Osteocyte (in vitro differentiated cells): ENCODE measurements at regions not wholly inside any gene's neighbourhood (a gene's known extent, or its start where the extent isn't known, plus 50 kb on each side); places are given as distances from the start of the nearest gene placed in this dataset.

ENCODE experiments used
- DNase-seq: peaks from one replicate; pipeline ENCODE4 v3.0.0; 2021; ENCODE audit warnings: mixed read lengths; ENCODE audit not compliant: unreplicated experiment; ENCODE audit errors: extremely low spot score
- H3K27ac Mint-ChIP-seq: one replicate; pipeline ENCODE4 v1.8.0; 2021; ENCODE audit warnings: mild to moderate bottlenecking, mixed read lengths; ENCODE audit not compliant: unreplicated experiment
- H3K27me3 Mint-ChIP-seq: one replicate; pipeline ENCODE4 v1.8.0; 2021; ENCODE audit warnings: mixed read lengths; ENCODE audit not compliant: unreplicated experiment
- H3K36me3 Mint-ChIP-seq: one replicate; pipeline ENCODE4 v1.8.0; 2021; ENCODE audit warnings: mixed read lengths; ENCODE audit not compliant: unreplicated experiment
- H3K4me1 Mint-ChIP-seq: one replicate; pipeline ENCODE4 v1.8.0; 2021; ENCODE audit warnings: mixed read lengths; ENCODE audit not compliant: unreplicated experiment
- H3K4me3 Mint-ChIP-seq: one replicate; pipeline ENCODE4 v1.8.0; 2021; ENCODE audit warnings: mild to moderate bottlenecking, moderate library complexity, mixed read lengths; ENCODE audit not compliant: unreplicated experiment
- H3K9me3 Mint-ChIP-seq: one replicate; pipeline ENCODE4 v1.8.0; 2021; ENCODE audit warnings: mixed read lengths; ENCODE audit not compliant: unreplicated experiment
- TF ChIP-seq, protein P1 (sequence below): fragments of 200-600 bp; sonication (generic); IDR thresholded peaks from 2 replicates; pipeline ENCODE4 v1.5.0; 2021; ENCODE audit warnings: antibody characterized with exemption, mild to moderate bottlenecking, moderate library complexity

DNA sequence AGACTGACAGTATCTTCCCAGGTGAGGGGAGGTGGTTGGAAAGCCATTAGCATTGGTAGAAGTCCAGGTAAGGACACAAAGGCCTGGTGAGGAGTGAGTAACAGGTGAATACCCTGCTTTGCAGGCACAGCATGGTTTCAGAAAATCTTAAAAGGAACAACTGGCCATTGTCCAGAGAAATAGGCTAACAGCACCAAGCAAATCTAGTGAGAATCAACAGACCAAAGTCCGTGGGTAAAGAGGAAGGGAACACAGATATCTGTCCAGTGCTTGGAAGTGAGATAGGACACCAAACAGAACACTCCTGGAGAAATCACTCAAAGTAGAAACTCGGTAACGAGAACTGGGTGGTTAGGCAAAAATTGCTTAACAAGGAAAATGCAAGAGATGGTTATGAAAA is 88.8 kb upstream of the RPRM start:
- DNase-seq = no peak
- TF ChIP-seq, protein P1, sequence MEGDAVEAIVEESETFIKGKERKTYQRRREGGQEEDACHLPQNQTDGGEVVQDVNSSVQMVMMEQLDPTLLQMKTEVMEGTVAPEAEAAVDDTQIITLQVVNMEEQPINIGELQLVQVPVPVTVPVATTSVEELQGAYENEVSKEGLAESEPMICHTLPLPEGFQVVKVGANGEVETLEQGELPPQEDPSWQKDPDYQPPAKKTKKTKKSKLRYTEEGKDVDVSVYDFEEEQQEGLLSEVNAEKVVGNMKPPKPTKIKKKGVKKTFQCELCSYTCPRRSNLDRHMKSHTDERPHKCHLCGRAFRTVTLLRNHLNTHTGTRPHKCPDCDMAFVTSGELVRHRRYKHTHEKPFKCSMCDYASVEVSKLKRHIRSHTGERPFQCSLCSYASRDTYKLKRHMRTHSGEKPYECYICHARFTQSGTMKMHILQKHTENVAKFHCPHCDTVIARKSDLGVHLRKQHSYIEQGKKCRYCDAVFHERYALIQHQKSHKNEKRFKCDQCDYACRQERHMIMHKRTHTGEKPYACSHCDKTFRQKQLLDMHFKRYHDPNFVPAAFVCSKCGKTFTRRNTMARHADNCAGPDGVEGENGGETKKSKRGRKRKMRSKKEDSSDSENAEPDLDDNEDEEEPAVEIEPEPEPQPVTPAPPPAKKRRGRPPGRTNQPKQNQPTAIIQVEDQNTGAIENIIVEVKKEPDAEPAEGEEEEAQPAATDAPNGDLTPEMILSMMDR = no peak
- H3K4me3 Mint-ChIP-seq = no peak overlapping the region
- no peak overlapping the region for H3K27ac Mint-ChIP-seq
- H3K4me1 Mint-ChIP-seq = no peaks in the 10 kb centered on the region
- H3K9me3 Mint-ChIP-seq = peaks cover 3% of the 10 kb centered on the region
- no peaks in the 10 kb centered on the region for H3K36me3 Mint-ChIP-seq
- no peaks in the 10 kb centered on the region for H3K27me3 Mint-ChIP-seq

DNA sequence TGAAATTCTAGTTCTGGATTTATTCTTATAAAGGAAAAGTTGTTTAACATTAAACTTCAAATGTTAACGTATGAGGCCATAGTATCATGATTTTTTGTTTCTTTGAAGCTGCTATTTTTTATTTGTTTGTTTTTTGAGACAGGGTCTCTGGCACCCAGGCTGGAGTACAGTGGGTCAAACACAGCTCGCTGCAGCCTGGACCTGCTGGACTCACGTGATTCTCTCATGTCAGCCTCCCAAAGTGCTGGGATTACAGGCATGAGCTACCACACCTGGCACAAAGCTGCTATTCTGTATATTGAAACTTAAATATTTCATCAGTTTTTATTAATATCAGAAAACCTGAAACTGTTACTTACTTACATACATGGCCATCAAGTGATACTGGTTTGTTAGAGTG is 89.5 kb upstream of the RPRM start:
- H3K27me3 Mint-ChIP-seq = no peaks in the 10 kb centered on the region
- peaks cover 4% of the 10 kb centered on the region for H3K9me3 Mint-ChIP-seq
- no peak overlapping the region for H3K4me3 Mint-ChIP-seq
- H3K36me3 Mint-ChIP-seq = no peaks in the 10 kb centered on the region
- no peak for DNase-seq
- H3K4me1 Mint-ChIP-seq = no peaks in the 10 kb centered on the region
- TF ChIP-seq, protein P1 = no peak
- H3K27ac Mint-ChIP-seq = no peak overlapping the region

DNA sequence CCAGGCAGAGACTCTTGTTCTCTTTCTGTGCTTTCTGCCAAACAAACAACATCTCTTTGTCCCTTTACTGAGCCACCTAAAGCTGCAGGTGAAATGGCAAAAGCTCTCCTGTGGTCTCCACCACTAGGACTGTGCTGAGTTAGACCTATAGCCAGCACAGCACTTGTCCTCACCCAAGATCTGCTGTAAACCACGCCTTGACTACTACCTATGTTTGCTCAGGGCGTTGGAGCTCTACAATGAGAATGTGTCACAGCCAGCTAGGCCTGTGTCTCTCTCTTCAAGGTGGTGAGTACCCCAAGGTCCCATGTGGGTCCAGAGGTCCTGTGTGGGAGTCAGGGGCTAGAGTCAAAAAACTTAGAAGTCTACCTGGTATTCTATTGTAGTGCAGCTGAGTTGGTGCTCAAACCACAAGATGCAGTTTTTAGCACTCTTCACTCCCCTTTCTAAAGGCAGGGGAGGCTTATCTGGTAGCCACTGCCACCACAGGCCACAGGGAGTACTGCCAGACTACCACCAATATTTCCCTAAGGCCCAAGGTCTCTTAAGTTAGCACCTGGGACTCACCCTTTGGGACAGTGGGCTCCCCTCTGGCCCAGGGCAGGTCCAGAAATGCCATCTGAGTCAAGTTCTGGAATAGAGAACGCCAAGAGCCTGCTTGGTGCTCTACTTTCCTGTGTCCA is 96.8 kb upstream of the RPRM start:
- Mint-ChIP-seq H3K27me3 (no peaks in the 10 kb centered on the region), H3K4me3 (no peak overlapping the region), H3K27ac (no peak overlapping the region), H3K4me1 (no peaks in the 10 kb centered on the region), H3K9me3 (peaks cover 11% of the 10 kb centered on the region), H3K36me3 (no peaks in the 10 kb centered on the region)
- DNase-seq = no peak
- TF ChIP-seq, protein P1 = no peak

DNA sequence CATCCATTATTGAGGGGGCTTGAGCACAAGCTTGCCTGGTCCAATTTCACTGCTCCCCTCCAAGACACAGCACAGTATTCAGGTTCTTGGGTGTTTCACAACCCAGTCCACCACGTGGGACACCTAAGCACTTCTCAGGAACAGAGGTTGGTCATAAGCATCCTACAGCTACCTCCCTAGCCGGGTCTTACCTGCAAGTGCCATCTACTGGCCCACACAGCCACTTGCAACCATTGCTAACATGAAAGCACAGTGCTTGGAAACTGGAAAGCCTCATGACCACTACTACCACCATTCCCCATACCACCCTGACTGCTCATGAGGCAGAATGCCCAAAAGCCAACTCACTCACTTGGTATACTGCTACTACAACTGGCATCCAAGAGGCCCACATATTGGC is 105.7 kb upstream of the RPRM start:
- Mint-ChIP-seq H3K9me3 (peaks cover 34% of the 10 kb centered on the region), H3K4me1 (no peaks in the 10 kb centered on the region), H3K27ac (no peak overlapping the region), H3K4me3 (no peak overlapping the region), H3K36me3 (no peaks in the 10 kb centered on the region), H3K27me3 (no peaks in the 10 kb centered on the region)
- no peak for DNase-seq
- TF ChIP-seq, protein P1 = no peak

DNA sequence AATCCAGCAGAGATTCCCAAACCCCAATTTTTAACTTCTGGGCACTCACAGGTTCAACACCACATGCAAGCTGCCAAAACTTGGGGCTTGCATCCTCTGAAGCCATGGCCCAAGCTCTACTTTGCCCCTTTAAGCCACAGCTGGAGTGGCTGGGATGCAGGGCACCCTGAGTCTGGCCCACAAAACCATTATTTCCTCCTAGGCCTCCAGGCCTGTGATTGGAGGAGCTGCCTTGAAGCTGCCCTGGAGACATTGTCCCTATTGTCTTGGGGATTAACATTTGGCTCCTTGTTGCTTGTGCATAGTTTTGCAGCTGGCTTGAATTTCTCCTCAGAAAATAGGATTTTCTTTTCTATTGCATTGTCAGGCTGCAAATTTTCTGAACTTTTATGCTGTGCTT is 109.8 kb upstream of the RPRM start:
- Mint-ChIP-seq H3K27ac (no peak overlapping the region), H3K27me3 (no peaks in the 10 kb centered on the region), H3K4me1 (no peaks in the 10 kb centered on the region), H3K36me3 (no peaks in the 10 kb centered on the region), H3K4me3 (no peak overlapping the region), H3K9me3 (peaks cover 48% of the 10 kb centered on the region)
- DNase-seq = no peak
- TF ChIP-seq, protein P1 = no peak
